Stimulated activated CD4-positive, alpha-beta T cell treated with anti-CD3 and anti-CD28 coated beads, Interleukin-15, amount 100 ng/mL, for 24 hours (primary cell): ENCODE measurements at regions not wholly inside any gene's neighbourhood (a gene's known extent, or its start where the extent isn't known, plus 50 kb on each side); places are given as distances from the start of the nearest gene placed in this dataset.

Experiments
- DNase-seq: peaks from one replicate; pipeline ENCODE4 v3.0.0-alpha.2; 2020

GRCh38 chr2:226515344-226516055, 284.1 kb downstream of the IRS1 start:
- no peak for DNase-seq

GRCh38 chr2:226514895-226515294, 284.7 kb downstream of the IRS1 start:
- DNase-seq, result no peak

GRCh38 chr2:226511311-226511710, 288.3 kb downstream of the IRS1 start:
- DNase-seq, result no peak

- DNase-seq, result no peak
These were observed 290.9 kb downstream of the IRS1 start for GRCh38 chr2:226508683-226509082.

GRCh38 chr2:226508005-226508404, 291.6 kb downstream of the IRS1 start:
- DNase-seq, result no peak

- DNase-seq, result no peak
These were observed 302.3 kb downstream of the IRS1 start for GRCh38 chr2:226497146-226497909.

- no peak for DNase-seq
These were observed 303.4 kb downstream of the IRS1 start for GRCh38 chr2:226496273-226496550.

- DNase-seq, result no peak
These were observed 304.0 kb downstream of the IRS1 start for GRCh38 chr2:226495466-226496272.

- DNase-seq, result no peak
These were observed 308.5 kb downstream of the IRS1 start for GRCh38 chr2:226491112-226491511.

GRCh38 chr2:226489775-226490541, 309.7 kb downstream of the IRS1 start:
- DNase-seq, result no peak

GRCh38 chr2:226488034-226488433, 311.6 kb downstream of the IRS1 start:
- DNase-seq, result no peak

- DNase-seq, result no peak
These were observed 312.0 kb downstream of the IRS1 start for GRCh38 chr2:226487573-226487972.

- DNase-seq, result no peak
These were observed 315.6 kb downstream of the IRS1 start for GRCh38 chr2:226483745-226484619.

- no peak for DNase-seq
These were observed 316.5 kb downstream of the IRS1 start for GRCh38 chr2:226483143-226483542.

GRCh38 chr2:226478109-226478809, 321.4 kb downstream of the IRS1 start:
- no peak for DNase-seq

GRCh38 chr2:226477221-226478108, 322.2 kb downstream of the IRS1 start:
- no peak for DNase-seq

- no peak for DNase-seq
These were observed 324.0 kb downstream of the IRS1 start for GRCh38 chr2:226475650-226476049.

- no peak for DNase-seq
These were observed 325.5 kb downstream of the IRS1 start for GRCh38 chr2:226474131-226474530.

GRCh38 chr2:226471987-226472470, 327.6 kb downstream of the IRS1 start:
- DNase-seq, result no peak

- DNase-seq, result no peak
These were observed 332.0 kb downstream of the IRS1 start for GRCh38 chr2:226467633-226468032.
